OCI-LY3 (cell line): ENCODE measurements at regions not wholly inside any gene's neighbourhood (a gene's known extent, or its start where the extent isn't known, plus 50 kb on each side); places are given as distances from the start of the nearest gene placed in this dataset.

Experiments
- CTCF ChIP-seq: fragments of 200-600, 300-600 bp; sonication (generic); IDR thresholded peaks from 2 replicates; pipeline ENCODE4 v1.5.1; 2014; ENCODE audit warnings: antibody characterized with exemption, low read length, low read depth
- EZH2phosphoT487 ChIP-seq: fragments of 200-600 bp; shearing (Covaris generic); IDR thresholded peaks from 2 replicates; pipeline ENCODE4 v1.6.1; 2018; ENCODE audit warnings: antibody characterized with exemption, mixed run types, low read depth

DNA sequence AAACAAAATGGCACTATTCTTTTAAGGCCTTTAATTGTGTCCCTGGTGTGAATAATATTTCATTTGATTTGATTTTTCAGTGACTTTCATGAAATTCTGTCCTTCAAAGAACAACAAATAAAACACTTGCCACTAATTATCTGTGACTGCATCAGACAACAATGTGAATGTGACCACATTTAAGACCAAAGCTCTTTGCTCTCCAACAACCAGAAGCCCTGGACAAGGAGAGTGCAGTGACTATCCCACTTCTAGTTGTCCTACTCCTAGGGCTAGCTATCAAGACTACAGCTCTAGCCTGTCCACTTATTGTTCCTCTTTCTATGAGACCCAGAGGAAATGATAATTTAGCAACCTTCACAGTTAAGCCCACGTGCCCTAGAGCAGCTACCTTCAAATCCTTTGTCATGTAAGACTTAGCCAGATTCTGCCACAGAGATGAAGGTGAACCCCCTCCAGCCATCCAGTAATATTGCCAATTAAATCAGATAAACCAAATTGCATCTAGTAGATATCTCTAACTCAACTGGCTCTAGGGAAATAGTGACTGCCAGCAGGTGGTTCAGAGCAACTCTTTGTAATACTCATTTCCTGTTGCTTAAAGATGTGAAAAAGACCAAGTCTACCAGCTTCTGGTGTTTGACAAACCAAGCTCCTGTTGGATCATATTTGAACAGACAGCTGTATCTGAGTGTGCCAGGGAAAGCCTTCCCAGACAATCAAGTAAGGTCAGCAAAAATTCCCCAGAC is 142.6 kb upstream of the BLID start:
- TF ChIP-seq CTCF (no peak), EZH2phosphoT487 (no peak)
